GM12873 (cell line): ENCODE measurements at regions not wholly inside any gene's neighbourhood (a gene's known extent, or its start where the extent isn't known, plus 50 kb on each side); places are given as distances from the start of the nearest gene placed in this dataset.

ENCODE experiments used
- TF ChIP-seq, protein P1 (sequence below): IDR thresholded peaks from 2 replicates; pipeline ENCODE4 v1.5.1; 2012; ENCODE audit warnings: low read depth, mild to moderate bottlenecking, moderate library complexity, low read length, control low read depth; ENCODE audit not compliant: insufficient read depth; ENCODE audit errors: missing control alignments

DNA sequence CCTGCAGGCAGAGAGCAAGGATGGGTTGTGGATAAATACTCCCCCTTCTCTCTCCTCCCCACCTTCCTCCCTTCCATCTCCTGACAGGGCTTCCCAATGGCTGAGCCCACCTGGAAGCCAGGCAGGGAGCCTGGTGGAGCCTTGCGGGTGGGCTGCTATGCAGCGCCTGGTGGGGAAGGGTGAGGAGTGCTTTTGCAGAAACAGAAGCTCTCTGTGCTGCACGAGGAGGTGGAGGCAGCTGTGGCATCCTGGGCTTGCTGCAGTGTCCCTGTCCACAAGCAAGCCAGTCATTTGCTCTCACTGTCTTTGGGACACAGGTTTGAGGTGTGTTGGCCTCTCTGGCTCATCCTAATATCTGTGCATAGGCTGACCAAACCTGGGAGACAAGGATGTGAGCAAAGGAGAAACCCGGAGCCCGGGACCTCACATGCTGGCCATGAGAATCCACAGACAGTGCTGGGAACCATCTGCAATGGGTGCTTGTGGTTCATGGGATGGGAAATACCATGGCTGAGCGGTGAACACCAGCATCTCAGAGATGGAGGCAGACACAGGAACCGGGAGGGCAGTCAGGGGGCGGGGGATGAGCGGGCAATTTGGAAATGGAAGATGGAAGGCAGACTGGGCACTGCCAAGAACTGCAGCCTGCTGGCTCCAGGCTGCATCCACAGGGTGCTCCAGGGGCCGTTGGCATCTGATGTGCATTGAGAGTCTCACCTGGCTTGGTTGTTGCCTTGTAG lies 364.2 kb downstream of the GLRX3 start:
- TF ChIP-seq, protein P1, sequence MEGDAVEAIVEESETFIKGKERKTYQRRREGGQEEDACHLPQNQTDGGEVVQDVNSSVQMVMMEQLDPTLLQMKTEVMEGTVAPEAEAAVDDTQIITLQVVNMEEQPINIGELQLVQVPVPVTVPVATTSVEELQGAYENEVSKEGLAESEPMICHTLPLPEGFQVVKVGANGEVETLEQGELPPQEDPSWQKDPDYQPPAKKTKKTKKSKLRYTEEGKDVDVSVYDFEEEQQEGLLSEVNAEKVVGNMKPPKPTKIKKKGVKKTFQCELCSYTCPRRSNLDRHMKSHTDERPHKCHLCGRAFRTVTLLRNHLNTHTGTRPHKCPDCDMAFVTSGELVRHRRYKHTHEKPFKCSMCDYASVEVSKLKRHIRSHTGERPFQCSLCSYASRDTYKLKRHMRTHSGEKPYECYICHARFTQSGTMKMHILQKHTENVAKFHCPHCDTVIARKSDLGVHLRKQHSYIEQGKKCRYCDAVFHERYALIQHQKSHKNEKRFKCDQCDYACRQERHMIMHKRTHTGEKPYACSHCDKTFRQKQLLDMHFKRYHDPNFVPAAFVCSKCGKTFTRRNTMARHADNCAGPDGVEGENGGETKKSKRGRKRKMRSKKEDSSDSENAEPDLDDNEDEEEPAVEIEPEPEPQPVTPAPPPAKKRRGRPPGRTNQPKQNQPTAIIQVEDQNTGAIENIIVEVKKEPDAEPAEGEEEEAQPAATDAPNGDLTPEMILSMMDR = no peak

DNA sequence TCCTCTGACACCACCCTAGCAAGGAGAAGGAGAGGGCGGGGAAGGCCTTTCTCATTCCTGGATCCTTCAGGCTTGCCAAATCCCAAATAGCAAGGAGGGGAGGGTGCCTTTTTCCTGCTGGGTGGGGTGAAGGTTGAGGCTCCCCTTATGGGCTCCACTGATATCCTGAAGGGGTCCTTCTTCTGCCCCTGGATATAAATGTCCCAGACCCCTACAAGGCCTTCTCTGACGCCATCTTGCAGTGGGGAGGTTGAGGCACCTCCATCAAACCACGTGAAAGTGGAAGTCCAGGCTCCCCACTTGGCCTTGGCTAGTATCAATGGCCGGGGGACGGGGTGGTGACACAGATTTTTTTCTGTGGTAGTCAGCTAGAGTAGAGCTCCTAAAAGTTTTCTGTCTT lies 371.3 kb downstream of the GLRX3 start:
- TF ChIP-seq, protein P1 = no peak

DNA sequence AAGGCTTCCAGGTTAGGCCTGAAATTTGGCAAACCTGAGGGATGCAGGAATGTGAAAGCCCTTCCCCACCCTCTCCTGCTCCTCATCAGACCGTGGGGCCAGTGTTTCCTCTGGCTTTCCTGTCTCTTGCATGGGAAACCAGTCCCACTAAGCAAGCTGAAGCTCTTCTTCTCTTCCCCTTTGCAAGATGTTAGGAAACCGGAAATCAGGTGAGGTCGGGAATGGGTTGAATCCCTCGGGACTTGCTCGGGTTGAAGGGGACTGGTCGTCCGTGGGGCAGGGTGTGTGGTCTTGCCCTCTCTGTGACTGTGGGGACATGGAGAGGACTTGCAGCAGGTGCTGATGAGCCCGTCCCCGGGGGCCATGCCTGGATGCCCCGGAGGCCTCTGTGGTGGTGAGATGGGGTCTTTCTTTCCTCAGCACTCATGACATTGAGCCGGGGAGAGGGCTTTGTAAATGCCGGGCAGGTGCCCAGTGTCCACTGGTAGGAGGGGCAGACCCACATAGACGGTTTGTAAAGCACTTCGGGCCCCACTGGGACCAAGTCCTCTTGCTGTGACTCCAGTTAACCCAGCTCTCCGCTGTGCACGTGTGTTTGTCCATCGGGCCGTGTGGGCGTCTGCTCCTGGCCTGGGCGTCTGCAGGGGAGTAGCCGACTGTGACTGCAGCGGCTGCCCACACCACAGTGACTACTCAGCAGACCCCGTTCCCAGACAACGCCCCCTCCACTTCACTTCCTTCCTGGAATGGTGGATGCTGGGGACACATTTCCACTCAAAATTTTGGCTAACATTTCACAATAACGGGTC lies 373.9 kb downstream of the GLRX3 start:
- TF ChIP-seq, protein P1 = no peak

DNA sequence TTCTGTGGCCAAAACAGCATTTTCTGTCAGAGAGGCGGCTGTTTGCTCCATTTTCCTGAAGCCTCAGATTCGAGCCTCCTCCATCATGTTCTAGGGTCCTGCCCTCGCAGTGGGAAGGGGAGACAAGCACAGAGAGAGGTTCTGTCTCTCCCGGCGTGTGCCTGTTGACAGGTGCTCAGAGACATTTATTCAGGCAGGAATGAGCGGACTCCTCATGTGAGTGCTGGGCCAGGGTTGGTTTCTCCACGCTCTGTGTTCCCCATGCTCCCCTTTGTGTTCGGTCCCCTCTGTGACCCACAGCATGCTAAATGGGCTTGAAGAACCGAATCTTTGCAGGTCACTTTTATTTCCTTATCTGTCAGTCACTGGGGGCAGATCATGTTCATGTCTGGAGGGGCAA lies 374.6 kb downstream of the GLRX3 start:
- TF ChIP-seq, protein P1 = no peak

DNA sequence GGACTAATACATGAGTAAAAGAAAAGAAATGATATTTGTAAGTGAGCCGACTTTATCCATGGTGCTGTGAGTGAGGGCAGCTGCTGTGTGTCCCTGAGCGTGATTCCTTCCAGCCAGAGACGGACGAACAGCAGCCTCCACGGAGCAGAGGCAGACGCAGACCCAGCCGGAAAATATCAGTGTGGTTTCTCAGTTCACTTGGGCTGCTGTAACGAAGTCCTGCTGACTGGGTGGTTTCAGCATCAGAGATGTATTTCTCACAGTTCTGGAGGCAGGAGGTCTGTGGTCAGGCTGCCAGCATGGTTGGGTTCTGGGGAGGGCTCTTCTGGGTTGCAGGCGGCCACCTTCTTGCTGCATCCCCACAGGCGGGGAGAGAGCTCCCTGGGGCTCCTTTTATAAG lies 375.6 kb downstream of the GLRX3 start:
- TF ChIP-seq, protein P1 = no peak

DNA sequence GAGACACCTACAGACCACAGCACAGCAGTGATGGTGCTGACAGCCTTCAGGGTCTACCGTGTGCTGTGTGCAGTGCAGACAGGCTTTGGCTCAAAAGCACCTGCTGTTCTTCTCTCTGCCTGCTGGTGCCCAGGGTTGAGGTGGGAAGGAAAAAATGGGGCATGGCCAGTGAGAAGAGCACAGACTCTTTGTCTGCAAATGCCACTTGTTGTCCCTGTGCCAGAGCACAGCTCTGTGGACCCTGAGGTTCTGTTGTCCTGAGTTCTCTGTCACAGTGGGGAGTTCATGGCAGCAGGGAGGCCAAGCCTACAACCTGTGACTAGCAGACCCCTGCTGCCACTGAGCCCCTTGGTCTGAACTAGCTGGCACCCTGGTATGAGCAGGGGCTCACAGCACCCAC lies 376.7 kb downstream of the GLRX3 start:
- TF ChIP-seq, protein P1 = no peak

DNA sequence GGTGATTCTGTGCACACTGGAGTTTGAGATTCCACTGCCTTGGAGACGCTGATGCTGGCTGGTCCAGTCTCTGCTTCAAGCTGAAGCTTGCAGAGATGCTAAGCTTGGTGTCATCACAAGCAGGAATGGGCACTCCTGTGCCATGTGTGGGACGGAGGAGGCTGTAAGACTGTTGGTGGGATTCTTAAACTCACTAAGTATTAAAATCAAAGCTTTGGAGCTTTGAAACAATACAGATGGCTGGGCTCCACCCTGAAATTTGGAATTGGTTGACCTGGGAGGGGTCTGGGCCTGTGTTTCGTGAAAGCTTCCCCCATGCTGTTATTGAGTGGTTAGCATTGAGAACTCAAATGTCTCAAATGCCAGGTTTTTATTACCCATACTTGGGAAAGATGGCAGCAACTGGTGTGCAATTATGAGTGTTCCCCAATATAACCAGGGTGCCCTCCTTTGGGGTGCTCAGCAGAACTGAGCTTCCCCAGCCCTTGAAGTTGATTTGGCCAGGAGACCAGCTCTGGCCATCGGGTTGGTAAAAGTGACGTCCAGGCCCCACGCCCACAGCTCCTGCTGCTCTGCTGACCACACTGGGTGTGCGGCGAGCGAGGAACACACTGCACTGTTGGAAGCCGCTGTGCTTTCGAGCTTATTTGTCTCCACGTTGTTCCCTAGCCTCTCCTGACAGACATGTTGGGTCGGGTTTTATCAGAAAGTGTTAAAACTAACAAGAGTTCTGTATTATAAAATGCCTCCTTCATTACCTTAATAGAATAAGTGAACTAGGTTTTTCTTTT lies 377.7 kb downstream of the GLRX3 start:
- TF ChIP-seq, protein P1 = no peak
